IPS-18c (cell line): ENCODE measurements at regions not wholly inside any gene's neighbourhood (a gene's known extent, or its start where the extent isn't known, plus 50 kb on each side); places are given as distances from the start of the nearest gene placed in this dataset.
"Not testable (repeated sequence)": the region's sequence is repeated elsewhere in the genome, so short reads cannot be mapped to it uniquely, and the experiment has no call there.

Source experiments
- H3K4me3 ChIP-seq: 2 replicates; pipeline ENCODE4 v1.7.0; 2013; ENCODE audit warnings: low read depth, mild to moderate bottlenecking, low read length, moderate library complexity; ENCODE audit not compliant: insufficient read depth
- H3K9me3 ChIP-seq: one replicate; pipeline ENCODE4 v1.6.1; 2013; ENCODE audit warnings: mild to moderate bottlenecking, low read length, moderate library complexity; ENCODE audit not compliant: control insufficient read depth, insufficient read depth

GRCh38 chr4:167939863-167940616, 152.3 kb upstream of the ANXA10 start:
- Histone ChIP-seq H3K9me3 (no peaks in the 10 kb centered on the region), H3K4me3 (no peak overlapping the region)

- Histone ChIP-seq H3K9me3 (no peaks in the 10 kb centered on the region), H3K4me3 (no peak overlapping the region)
Measured at GRCh38 chr4:167943872-167944505, 148.3 kb upstream of the ANXA10 start.

- H3K4me3 ChIP-seq: no peak overlapping the region
- H3K9me3 ChIP-seq: no peaks in the 10 kb centered on the region
Measured at GRCh38 chr4:167944721-167945120, 147.6 kb upstream of the ANXA10 start.

GRCh38 chr4:167955006-167955405, 137.3 kb upstream of the ANXA10 start:
- Histone ChIP-seq H3K9me3 (peaks cover 14% of the 10 kb centered on the region), H3K4me3 (no peak overlapping the region)

GRCh38 chr4:167956676-167957075, 135.7 kb upstream of the ANXA10 start:
- Histone ChIP-seq H3K9me3 (peaks cover 14% of the 10 kb centered on the region), H3K4me3 (no peak overlapping the region)

- Histone ChIP-seq H3K4me3 (no peak overlapping the region), H3K9me3 (no peaks in the 10 kb centered on the region)
Measured at GRCh38 chr4:167964766-167965373, 127.5 kb upstream of the ANXA10 start.

- no peaks in the 10 kb centered on the region for H3K9me3 ChIP-seq
- no peak overlapping the region for H3K4me3 ChIP-seq
Measured at GRCh38 chr4:167966143-167966542, 126.2 kb upstream of the ANXA10 start.

GRCh38 chr4:167973513-167973912, 118.8 kb upstream of the ANXA10 start:
- no peaks in the 10 kb centered on the region for H3K9me3 ChIP-seq
- H3K4me3 ChIP-seq: no peak overlapping the region

GRCh38 chr4:167985565-167985964, 106.8 kb upstream of the ANXA10 start:
- H3K4me3 ChIP-seq: no peak overlapping the region
- H3K9me3 ChIP-seq: no peaks in the 10 kb centered on the region

- no peak overlapping the region for H3K4me3 ChIP-seq
- no peaks in the 10 kb centered on the region for H3K9me3 ChIP-seq
Measured at GRCh38 chr4:167986044-167986443, 106.3 kb upstream of the ANXA10 start.

GRCh38 chr4:167987285-167987684, 105.1 kb upstream of the ANXA10 start:
- Histone ChIP-seq H3K4me3 (no peak overlapping the region), H3K9me3 (no peaks in the 10 kb centered on the region)

- H3K9me3 ChIP-seq: no peaks in the 10 kb centered on the region
- no peak overlapping the region for H3K4me3 ChIP-seq
Measured at GRCh38 chr4:167989815-167990214, 102.5 kb upstream of the ANXA10 start.

- H3K9me3 ChIP-seq, H3K4me3 ChIP-seq: not testable (repeated sequence)
Measured at GRCh38 chr4:168008112-168008511, 84.2 kb upstream of the ANXA10 start.

GRCh38 chr4:168019019-168019651, 73.2 kb upstream of the ANXA10 start:
- Histone ChIP-seq H3K4me3 (no peak overlapping the region), H3K9me3 (peaks cover 5% of the 10 kb centered on the region)

GRCh38 chr4:168019921-168020320, 72.4 kb upstream of the ANXA10 start:
- Histone ChIP-seq H3K9me3 (peaks cover 5% of the 10 kb centered on the region), H3K4me3 (no peak overlapping the region)

- peaks cover 5% of the 10 kb centered on the region for H3K9me3 ChIP-seq
- H3K4me3 ChIP-seq: no peak overlapping the region
Measured at GRCh38 chr4:168021666-168022065, 70.7 kb upstream of the ANXA10 start.

GRCh38 chr4:168028568-168028967, 63.8 kb upstream of the ANXA10 start:
- no peak overlapping the region for H3K4me3 ChIP-seq
- no peaks in the 10 kb centered on the region for H3K9me3 ChIP-seq
